DND-41 (cell line): ENCODE measurements at regions not wholly inside any gene's neighbourhood (a gene's known extent, or its start where the extent isn't known, plus 50 kb on each side); places are given as distances from the start of the nearest gene placed in this dataset.
"Not testable (repeated sequence)": the region's sequence is repeated elsewhere in the genome, so short reads cannot be mapped to it uniquely, and the experiment has no call there.

Experiments used
- CTCF ChIP-seq: IDR thresholded peaks from 2 replicates; pipeline ENCODE4 v1.5.1; 2012; ENCODE audit warnings: borderline replicate concordance, low read length, moderate library complexity, mild to moderate bottlenecking; ENCODE audit not compliant: poor library complexity, severe bottlenecking; ENCODE audit errors: extremely low read depth
- EZH2 ChIP-seq: IDR thresholded peaks from 3 replicates; pipeline ENCODE4 v1.6.1; 2012; ENCODE audit warnings: borderline replicate concordance, low read depth, mild to moderate bottlenecking, moderate library complexity, low read length, inconsistent platforms; ENCODE audit not compliant: severe bottlenecking

GRCh38 chr2:91628471-91628870 is 2937.0 kb downstream of the RPIA start:
- not testable (repeated sequence) for TF ChIP-seq CTCF, EZH2
